ENCODE measurements at regions not wholly inside any gene's neighbourhood (a gene's known extent, or its start where the extent isn't known, plus 50 kb on each side); places are given as distances from the start of the nearest gene placed in this dataset.

- no peak for TF ChIP-seq REST (IDR thresholded peaks at IDR 0.05; ENCODE audit: low read depth)
- no peak for TF ChIP-seq CEBPB (IDR thresholded peaks at IDR 0.05; ENCODE audit: low read depth)
- TF ChIP-seq, protein P1, sequence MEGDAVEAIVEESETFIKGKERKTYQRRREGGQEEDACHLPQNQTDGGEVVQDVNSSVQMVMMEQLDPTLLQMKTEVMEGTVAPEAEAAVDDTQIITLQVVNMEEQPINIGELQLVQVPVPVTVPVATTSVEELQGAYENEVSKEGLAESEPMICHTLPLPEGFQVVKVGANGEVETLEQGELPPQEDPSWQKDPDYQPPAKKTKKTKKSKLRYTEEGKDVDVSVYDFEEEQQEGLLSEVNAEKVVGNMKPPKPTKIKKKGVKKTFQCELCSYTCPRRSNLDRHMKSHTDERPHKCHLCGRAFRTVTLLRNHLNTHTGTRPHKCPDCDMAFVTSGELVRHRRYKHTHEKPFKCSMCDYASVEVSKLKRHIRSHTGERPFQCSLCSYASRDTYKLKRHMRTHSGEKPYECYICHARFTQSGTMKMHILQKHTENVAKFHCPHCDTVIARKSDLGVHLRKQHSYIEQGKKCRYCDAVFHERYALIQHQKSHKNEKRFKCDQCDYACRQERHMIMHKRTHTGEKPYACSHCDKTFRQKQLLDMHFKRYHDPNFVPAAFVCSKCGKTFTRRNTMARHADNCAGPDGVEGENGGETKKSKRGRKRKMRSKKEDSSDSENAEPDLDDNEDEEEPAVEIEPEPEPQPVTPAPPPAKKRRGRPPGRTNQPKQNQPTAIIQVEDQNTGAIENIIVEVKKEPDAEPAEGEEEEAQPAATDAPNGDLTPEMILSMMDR (IDR thresholded peaks at IDR 0.05 in 2 of 3, conservative IDR thresholded peaks at IDR 0.05 in 1 of 3; ENCODE audit: borderline replicate concordance in 1 of 3, insufficient read depth in 1 of 3, low read depth in 2 of 3, low read length in 2 of 3): no peak
- no peak for TF ChIP-seq EZH2 (IDR thresholded peaks at IDR 0.05)
- no peak for TF ChIP-seq POLR2A (IDR thresholded peaks at IDR 0.05; ENCODE audit: borderline replicate concordance, extremely low read depth, insufficient read depth, insufficient read length)
- TF ChIP-seq RAD21 (IDR thresholded peaks at IDR 0.05; ENCODE audit: low read depth): no peak
- TF ChIP-seq ZFX (IDR thresholded peaks at IDR 0.05): no peak
- TF ChIP-seq EGR1 (IDR thresholded peaks at IDR 0.05; ENCODE audit: low read depth): no peak
- no peak for TF ChIP-seq YY1 (IDR thresholded peaks at IDR 0.05; ENCODE audit: extremely low read depth, insufficient replicate concordance, low read depth, low read length)
- TF ChIP-seq ZBTB33 (IDR thresholded peaks at IDR 0.05; ENCODE audit: extremely low read depth, insufficient replicate concordance, low read length): no peak
- no peak for TF ChIP-seq TCF7L2 (IDR thresholded peaks at IDR 0.05; ENCODE audit: borderline replicate concordance, extremely low read depth, insufficient read depth, insufficient read length)
- no peak for TF ChIP-seq SP1 (IDR thresholded peaks at IDR 0.05; ENCODE audit: low read depth)
- TF ChIP-seq EZH2phosphoT487 (IDR thresholded peaks at IDR 0.05; ENCODE audit: borderline replicate concordance): no peak
These were observed 144.0 kb upstream of the MKLN1 start for GRCh38 chr7:131183611-131184119.
